Dedifferentiated amniotic fluid mesenchymal stem cell (primary cell): ENCODE measurements at regions not wholly inside any gene's neighbourhood (a gene's known extent, or its start where the extent isn't known, plus 50 kb on each side); places are given as distances from the start of the nearest gene placed in this dataset.
"Not testable (repeated sequence)": the region's sequence is repeated elsewhere in the genome, so short reads cannot be mapped to it uniquely, and the experiment has no call there.

Experiments
- DNase-seq: peaks from one replicate; pipeline ENCODE4 v3.0.0-alpha.2; 2016; ENCODE audit errors: extremely low spot score

- DNase-seq: no peak
These were observed 74.6 kb downstream of the UTRN start for GRCh38 chr6:144359783-144360182.

GRCh38 chr6:144360401-144360800 lies 75.3 kb downstream of the UTRN start:
- DNase-seq: no peak

GRCh38 chr6:144361016-144361415 lies 75.9 kb downstream of the UTRN start:
- DNase-seq: no peak

- DNase-seq: no peak
These were observed 77.2 kb downstream of the UTRN start for GRCh38 chr6:144362042-144363018.

GRCh38 chr6:144364208-144364720 lies 79.1 kb downstream of the UTRN start:
- no peak for DNase-seq

- DNase-seq: no peak
These were observed 79.6 kb downstream of the UTRN start for GRCh38 chr6:144364782-144365181.

GRCh38 chr6:144365271-144365670 lies 80.1 kb downstream of the UTRN start:
- DNase-seq: no peak

GRCh38 chr6:144369696-144370095 lies 84.6 kb downstream of the UTRN start:
- not testable (repeated sequence) for DNase-seq

- no peak for DNase-seq
These were observed 87.0 kb downstream of the UTRN start for GRCh38 chr6:144372116-144372515.

GRCh38 chr6:144372611-144373594 lies 87.8 kb downstream of the UTRN start:
- DNase-seq: no peak

GRCh38 chr6:144374525-144374924 lies 89.4 kb downstream of the UTRN start:
- DNase-seq: not testable (repeated sequence)

- DNase-seq: peak; percentile 40
These were observed 92.6 kb downstream of the UTRN start for GRCh38 chr6:144377586-144378210.

GRCh38 chr6:144378437-144378836 lies 93.3 kb downstream of the UTRN start:
- DNase-seq: no peak

GRCh38 chr6:144379356-144379755 lies 94.2 kb downstream of the UTRN start:
- DNase-seq: no peak

- DNase-seq: not testable (repeated sequence)
These were observed 96.4 kb downstream of the UTRN start for GRCh38 chr6:144381499-144381898.

- DNase-seq: no peak
These were observed 98.2 kb downstream of the UTRN start for GRCh38 chr6:144383336-144383735.

GRCh38 chr6:144384427-144384826 lies 99.3 kb downstream of the UTRN start:
- no peak for DNase-seq

GRCh38 chr6:144389474-144389873 lies 104.3 kb downstream of the UTRN start:
- not testable (repeated sequence) for DNase-seq

GRCh38 chr6:144390202-144390601 lies 105.1 kb downstream of the UTRN start:
- no peak for DNase-seq

GRCh38 chr6:144390886-144391285 lies 105.8 kb downstream of the UTRN start:
- DNase-seq: no peak

GRCh38 chr6:144392536-144392935 lies 107.4 kb downstream of the UTRN start:
- DNase-seq: no peak

- no peak for DNase-seq
These were observed 109.1 kb downstream of the UTRN start for GRCh38 chr6:144394210-144394609.
